ENCODE measurements at regions not wholly inside any gene's neighbourhood (a gene's known extent, or its start where the extent isn't known, plus 50 kb on each side); places are given as distances from the start of the nearest gene placed in this dataset.

DNA sequence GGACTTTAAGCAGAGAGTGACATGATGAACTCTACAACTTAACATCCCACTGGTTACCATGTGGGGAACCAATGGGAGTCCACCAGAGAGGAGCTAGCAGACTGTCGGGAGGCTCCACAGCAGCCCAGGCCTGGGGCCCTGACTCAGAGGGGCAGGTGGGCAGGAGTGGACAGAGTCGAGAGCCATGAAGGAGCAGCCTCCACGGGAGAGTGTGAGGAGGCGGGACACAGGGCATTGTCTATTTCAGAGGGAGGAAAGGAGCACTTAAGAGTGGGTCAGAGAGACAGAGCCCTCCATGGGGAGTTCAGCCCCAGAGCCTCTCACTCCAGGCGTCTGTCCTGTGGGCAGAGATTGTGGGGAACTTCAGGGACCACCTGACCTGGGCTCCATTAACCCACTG lies 118.7 kb downstream of the CYP26B1 start:
- no peak for TF ChIP-seq POLR2A (IDR thresholded peaks at IDR 0.05)
- TF ChIP-seq, protein P1, sequence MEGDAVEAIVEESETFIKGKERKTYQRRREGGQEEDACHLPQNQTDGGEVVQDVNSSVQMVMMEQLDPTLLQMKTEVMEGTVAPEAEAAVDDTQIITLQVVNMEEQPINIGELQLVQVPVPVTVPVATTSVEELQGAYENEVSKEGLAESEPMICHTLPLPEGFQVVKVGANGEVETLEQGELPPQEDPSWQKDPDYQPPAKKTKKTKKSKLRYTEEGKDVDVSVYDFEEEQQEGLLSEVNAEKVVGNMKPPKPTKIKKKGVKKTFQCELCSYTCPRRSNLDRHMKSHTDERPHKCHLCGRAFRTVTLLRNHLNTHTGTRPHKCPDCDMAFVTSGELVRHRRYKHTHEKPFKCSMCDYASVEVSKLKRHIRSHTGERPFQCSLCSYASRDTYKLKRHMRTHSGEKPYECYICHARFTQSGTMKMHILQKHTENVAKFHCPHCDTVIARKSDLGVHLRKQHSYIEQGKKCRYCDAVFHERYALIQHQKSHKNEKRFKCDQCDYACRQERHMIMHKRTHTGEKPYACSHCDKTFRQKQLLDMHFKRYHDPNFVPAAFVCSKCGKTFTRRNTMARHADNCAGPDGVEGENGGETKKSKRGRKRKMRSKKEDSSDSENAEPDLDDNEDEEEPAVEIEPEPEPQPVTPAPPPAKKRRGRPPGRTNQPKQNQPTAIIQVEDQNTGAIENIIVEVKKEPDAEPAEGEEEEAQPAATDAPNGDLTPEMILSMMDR (IDR thresholded peaks at IDR 0.05): no peak
